Neural cell (in vitro differentiated cells): ENCODE measurements at regions not wholly inside any gene's neighbourhood (a gene's known extent, or its start where the extent isn't known, plus 50 kb on each side); places are given as distances from the start of the nearest gene placed in this dataset.

Experiments used
- CTCF ChIP-seq: fragments of 450-650 bp; IDR thresholded peaks from 2 replicates; pipeline ENCODE4 v1.5.1; 2014; ENCODE audit warnings: antibody characterized with exemption, mild to moderate bottlenecking, moderate library complexity; ENCODE audit not compliant: poor library complexity, severe bottlenecking
- EP300 ChIP-seq: fragments of 450-650 bp; conservative IDR thresholded peaks from 2 replicates; pipeline ENCODE4 v1.6.1; 2014; ENCODE audit warnings: antibody characterized with exemption, mild to moderate bottlenecking, moderate library complexity; ENCODE audit not compliant: poor library complexity, severe bottlenecking
- EZH2 ChIP-seq: fragments of 200-600, 300-800 bp; shearing (Covaris generic), sonication (generic); IDR thresholded peaks from 2 replicates; pipeline ENCODE4 v1.6.1; 2014; ENCODE audit warnings: antibody characterized with exemption, low read length, borderline replicate concordance, mild to moderate bottlenecking; ENCODE audit not compliant: insufficient read depth, poor library complexity, severe bottlenecking
- MXI1 ChIP-seq: fragments of 450-650 bp; conservative IDR thresholded peaks from 2 replicates; pipeline ENCODE4 v1.6.1; 2014; ENCODE audit warnings: antibody characterized with exemption, mild to moderate bottlenecking; ENCODE audit not compliant: poor library complexity, severe bottlenecking
- POLR2AphosphoS5 ChIP-seq: IDR thresholded peaks from 2 replicates; pipeline ENCODE4 v1.6.1; 2012
- RAD21 ChIP-seq: fragments of 450-650 bp; conservative IDR thresholded peaks from 2 replicates; pipeline ENCODE4 v1.6.1; 2014; ENCODE audit warnings: antibody characterized with exemption, mild to moderate bottlenecking, moderate library complexity
- SMC3 ChIP-seq: fragments of 450-650 bp; conservative IDR thresholded peaks from 2 replicates; pipeline ENCODE4 v1.6.1; 2014; ENCODE audit warnings: antibody characterized with exemption, mild to moderate bottlenecking, moderate library complexity; ENCODE audit not compliant: poor library complexity
- TAF1 ChIP-seq: IDR thresholded peaks from 2 replicates; pipeline ENCODE4 v1.6.1; 2012; ENCODE audit warnings: low read depth

GRCh38 chr6:22231616-22232015 lies 65.2 kb downstream of the PRL start:
- TF ChIP-seq POLR2AphosphoS5 (no peak), CTCF (no peak), RAD21 (no peak), EZH2 (no peak), SMC3 (no peak), EP300 (no peak), TAF1 (no peak), MXI1 (no peak)
